Kidney epithelial cell (primary cell): ENCODE measurements at regions not wholly inside any gene's neighbourhood (a gene's known extent, or its start where the extent isn't known, plus 50 kb on each side); places are given as distances from the start of the nearest gene placed in this dataset.

Experiments used
- DNase-seq: peaks from one replicate; pipeline ENCODE4 v3.0.0-alpha.2; 2010; ENCODE audit warnings: low read depth
- H3K27me3 ChIP-seq: 2 replicates; pipeline ENCODE4 v1.6.0; 2011; ENCODE audit warnings: low read length; ENCODE audit not compliant: control insufficient read depth, insufficient read depth
- H3K36me3 ChIP-seq: 2 replicates; pipeline ENCODE4 v1.5.1; 2011; ENCODE audit warnings: low read length; ENCODE audit not compliant: control insufficient read depth, insufficient read depth
- H3K4me3 ChIP-seq: 2 replicates; pipeline ENCODE4 v1.5.1; 2011; ENCODE audit warnings: low read depth, mild to moderate bottlenecking, control low read depth, low read length
- CTCF ChIP-seq: IDR thresholded peaks from 2 replicates; pipeline ENCODE4 v1.5.1; 2011; ENCODE audit warnings: mild to moderate bottlenecking, moderate library complexity, low read length, control low read depth, inconsistent platforms; ENCODE audit not compliant: insufficient read depth, poor library complexity, severe bottlenecking

DNA sequence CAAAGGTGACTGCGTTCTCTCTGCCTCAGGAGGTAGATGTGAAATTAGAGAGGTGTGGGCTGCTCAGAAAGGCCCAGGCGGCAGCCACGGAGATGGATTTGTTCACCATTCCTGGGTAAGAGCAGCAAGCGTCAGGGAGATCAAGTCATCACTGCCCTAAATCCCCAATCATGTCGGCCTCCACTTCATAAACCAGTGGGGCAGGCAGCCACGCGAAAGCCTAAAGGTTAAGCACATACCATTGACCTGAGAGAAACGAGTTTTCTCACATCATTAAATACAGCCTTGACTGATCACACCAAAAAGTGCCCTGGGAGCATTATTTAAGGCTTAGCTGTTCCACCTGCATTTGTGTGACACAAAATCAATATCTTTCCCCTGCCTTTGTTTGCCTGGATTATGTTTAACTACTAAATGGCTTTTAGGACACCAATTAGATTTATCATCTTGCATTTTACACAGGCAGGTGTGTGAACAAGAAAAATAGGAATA is 50.7 kb upstream of the FOXB1 start:
- Histone ChIP-seq H3K36me3 (no peaks in the 10 kb centered on the region), H3K27me3 (no peaks in the 10 kb centered on the region), H3K4me3 (no peak overlapping the region)
- no peak for DNase-seq
- no peak for TF ChIP-seq CTCF

DNA sequence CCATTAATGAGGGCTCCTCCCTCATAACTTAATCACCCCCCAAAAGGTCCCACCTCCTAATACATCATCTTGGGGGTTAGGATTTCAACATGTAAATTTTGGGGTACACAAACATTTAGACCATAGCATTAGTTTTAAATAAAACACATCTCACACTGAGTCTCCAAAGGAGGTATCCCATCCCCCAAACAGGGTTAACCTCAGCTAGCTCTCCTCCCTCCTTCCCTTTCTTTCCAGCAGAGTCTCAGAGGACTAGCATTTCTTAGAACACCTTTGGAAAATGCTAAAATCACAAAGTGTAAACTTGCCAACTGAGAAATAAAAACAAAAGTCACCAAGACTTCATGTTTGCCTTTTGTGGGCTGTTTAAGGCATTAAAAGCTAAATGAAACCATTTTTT is 51.2 kb upstream of the FOXB1 start:
- H3K36me3 ChIP-seq: no peaks in the 10 kb centered on the region
- TF ChIP-seq CTCF: no peak
- H3K4me3 ChIP-seq: no peak overlapping the region
- no peak for DNase-seq
- H3K27me3 ChIP-seq: no peaks in the 10 kb centered on the region

DNA sequence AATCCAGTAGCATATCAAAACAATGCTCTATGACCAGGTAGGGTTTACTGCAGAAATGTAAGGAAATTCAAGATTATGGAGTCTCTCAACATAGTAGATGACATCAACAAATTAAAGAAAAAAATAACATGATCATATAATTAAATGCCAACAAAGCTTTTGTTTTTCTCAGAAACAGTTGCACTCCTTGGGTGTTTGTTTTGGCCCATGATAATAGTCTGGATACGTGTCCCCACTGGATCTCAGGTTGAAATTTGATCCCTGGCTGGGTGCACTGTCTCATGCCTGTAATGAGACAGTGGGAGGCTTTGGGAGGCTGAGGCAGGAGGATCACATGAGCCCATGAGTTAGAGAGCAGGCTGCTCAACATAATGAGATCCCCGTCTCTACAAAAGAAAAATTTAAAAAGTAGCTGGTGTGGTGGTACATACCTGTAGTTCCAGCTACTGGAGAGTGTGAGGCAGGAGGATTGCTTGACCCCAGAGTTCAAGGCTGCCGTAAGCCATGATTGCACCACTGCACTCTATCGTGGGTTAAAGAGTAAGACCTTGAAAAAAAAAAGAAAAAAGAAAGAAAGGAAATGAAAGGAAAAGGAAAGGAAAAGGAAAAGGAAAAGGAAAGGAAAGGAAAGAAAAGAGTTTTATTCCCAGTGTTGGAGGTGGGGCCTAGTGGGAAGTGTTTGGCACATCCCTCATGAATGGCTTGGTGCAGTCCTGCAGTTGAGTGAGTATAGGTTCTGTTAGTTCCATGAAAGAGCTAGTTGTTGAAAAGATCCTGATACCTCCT is 53.3 kb upstream of the FOXB1 start:
- no peak overlapping the region for H3K4me3 ChIP-seq
- DNase-seq: no peak
- TF ChIP-seq CTCF: no peak
- no peaks in the 10 kb centered on the region for H3K36me3 ChIP-seq
- H3K27me3 ChIP-seq: no peaks in the 10 kb centered on the region

DNA sequence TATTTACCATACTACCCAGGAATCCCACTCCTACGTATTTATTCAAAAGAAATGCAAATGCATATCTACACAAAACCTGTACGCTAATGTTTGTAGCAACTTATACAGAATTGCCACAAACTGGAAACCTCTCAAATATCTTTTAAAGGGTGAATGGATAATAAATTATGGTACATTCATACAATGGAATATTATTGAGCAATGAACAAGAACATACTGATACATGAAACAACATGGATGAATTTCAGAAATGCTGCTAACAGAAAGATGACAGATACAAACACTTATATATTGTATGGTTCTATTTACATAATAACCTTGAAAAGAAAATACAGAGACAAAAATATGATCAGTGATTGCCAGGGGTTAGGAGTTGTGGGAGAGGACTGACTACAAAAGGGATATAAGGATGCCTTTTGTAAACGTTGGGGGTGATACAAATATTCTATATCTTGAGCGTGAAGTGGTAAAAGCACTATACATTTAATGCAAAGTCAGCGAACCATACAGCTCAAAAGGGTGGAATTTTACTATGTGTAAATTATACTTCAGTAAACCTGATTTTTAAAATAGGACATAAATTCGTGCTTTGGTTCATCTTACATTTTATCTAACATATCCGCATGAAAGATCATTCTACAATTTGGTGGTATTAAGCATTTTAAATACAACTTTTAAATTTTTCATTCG is 55.0 kb upstream of the FOXB1 start:
- H3K4me3 ChIP-seq: no peak overlapping the region
- no peaks in the 10 kb centered on the region for H3K36me3 ChIP-seq
- no peak for DNase-seq
- no peaks in the 10 kb centered on the region for H3K27me3 ChIP-seq
- no peak for TF ChIP-seq CTCF

DNA sequence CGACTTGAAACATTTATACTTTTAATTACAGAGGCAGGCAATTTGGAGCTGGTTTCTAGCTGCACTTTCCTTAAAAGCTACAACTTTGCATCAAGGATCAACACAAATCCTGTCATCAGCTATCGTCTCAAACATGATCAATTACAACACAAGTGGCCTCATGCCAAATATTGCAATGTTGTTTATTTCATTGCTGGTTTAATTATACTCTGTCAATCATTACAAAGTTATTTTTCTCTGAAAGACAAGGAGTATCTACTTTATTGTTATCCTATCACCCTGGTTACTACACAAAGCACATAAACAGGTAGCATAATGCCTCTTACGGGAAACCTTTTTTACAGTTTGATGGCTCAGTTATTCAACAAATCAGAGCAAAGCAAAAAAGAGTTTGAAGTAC is 58.0 kb upstream of the FOXB1 start:
- no peaks in the 10 kb centered on the region for H3K36me3 ChIP-seq
- H3K4me3 ChIP-seq: no peak overlapping the region
- no peak for TF ChIP-seq CTCF
- DNase-seq: no peak
- H3K27me3 ChIP-seq: no peaks in the 10 kb centered on the region
